Fibroblast of skin of abdomen (primary cell): ENCODE measurements at regions not wholly inside any gene's neighbourhood (a gene's known extent, or its start where the extent isn't known, plus 50 kb on each side); places are given as distances from the start of the nearest gene placed in this dataset.

ENCODE experiments used
- DNase-seq: peaks from one replicate; pipeline ENCODE4 v3.0.0-alpha.2; 2013

GRCh38 chr3:107028626-107029025, 348.6 kb upstream of the CCDC54 start:
- DNase-seq: no peak

GRCh38 chr3:107032111-107032510, 345.1 kb upstream of the CCDC54 start:
- no peak for DNase-seq

- DNase-seq: no peak
Observed at GRCh38 chr3:107034142-107034541, 343.1 kb upstream of the CCDC54 start.

- DNase-seq: no peak
Observed at GRCh38 chr3:107035176-107035575, 342.1 kb upstream of the CCDC54 start.

GRCh38 chr3:107044677-107045076, 332.6 kb upstream of the CCDC54 start:
- no peak for DNase-seq

GRCh38 chr3:107045791-107046190, 331.4 kb upstream of the CCDC54 start:
- no peak for DNase-seq

- DNase-seq: no peak
Observed at GRCh38 chr3:107055181-107055942, 321.9 kb upstream of the CCDC54 start.

- no peak for DNase-seq
Observed at GRCh38 chr3:107061466-107061865, 315.8 kb upstream of the CCDC54 start.

GRCh38 chr3:107062310-107062709, 314.9 kb upstream of the CCDC54 start:
- no peak for DNase-seq

GRCh38 chr3:107062787-107063186, 314.5 kb upstream of the CCDC54 start:
- peak; percentile 51 for DNase-seq

- peak; percentile 66 for DNase-seq
Observed at GRCh38 chr3:107063351-107063750, 313.9 kb upstream of the CCDC54 start.

- peak; percentile 82 for DNase-seq
Observed at GRCh38 chr3:107064405-107065060, 312.7 kb upstream of the CCDC54 start.

- DNase-seq: no peak
Observed at GRCh38 chr3:107065094-107065861, 312.0 kb upstream of the CCDC54 start.

GRCh38 chr3:107067421-107067820, 309.8 kb upstream of the CCDC54 start:
- DNase-seq: no peak

GRCh38 chr3:107068980-107069379, 308.3 kb upstream of the CCDC54 start:
- peak; percentile 94 for DNase-seq

GRCh38 chr3:107076946-107077345, 300.3 kb upstream of the CCDC54 start:
- DNase-seq: no peak

- no peak for DNase-seq
Observed at GRCh38 chr3:107077391-107077790, 299.8 kb upstream of the CCDC54 start.

GRCh38 chr3:107082527-107082926, 294.7 kb upstream of the CCDC54 start:
- DNase-seq: peak; percentile 69

GRCh38 chr3:107085261-107085660, 292.0 kb upstream of the CCDC54 start:
- no peak for DNase-seq

- DNase-seq: no peak
Observed at GRCh38 chr3:107092121-107092520, 285.1 kb upstream of the CCDC54 start.

GRCh38 chr3:107098864-107099263, 278.4 kb upstream of the CCDC54 start:
- DNase-seq: no peak

- DNase-seq: no peak
Observed at GRCh38 chr3:107100137-107100536, 277.1 kb upstream of the CCDC54 start.

- no peak for DNase-seq
Observed at GRCh38 chr3:107100573-107100972, 276.7 kb upstream of the CCDC54 start.

GRCh38 chr3:107103786-107104185, 273.5 kb upstream of the CCDC54 start:
- no peak for DNase-seq
